RWPE2 (cell line): ENCODE measurements at regions not wholly inside any gene's neighbourhood (a gene's known extent, or its start where the extent isn't known, plus 50 kb on each side); places are given as distances from the start of the nearest gene placed in this dataset.

Source experiments
- ATAC-seq: fragments of 200-7000 bp; cut with Tn5 transposase; 3 replicates; pipeline ENCODE4 v1.9.1; 2021; ENCODE audit warnings: low read depth
- DNase-seq: peaks from one replicate; pipeline ENCODE4 v3.0.0-alpha.2; 2020; ENCODE audit warnings: low spot score
- H3K27ac ChIP-seq: fragments of 450-650 bp; 2 replicates; pipeline ENCODE4 v1.5.1; 2017; ENCODE audit warnings: mild to moderate bottlenecking; ENCODE audit not compliant: poor library complexity, severe bottlenecking
- H3K27me3 ChIP-seq: fragments of 250-450 bp; sonication (Bioruptor Pico); 2 replicates; pipeline ENCODE4 v1.5.1; 2021; ENCODE audit warnings: mild to moderate bottlenecking, moderate library complexity; ENCODE audit not compliant: insufficient read depth, poor library complexity, severe bottlenecking
- H3K36me3 ChIP-seq: fragments of 250-450 bp; sonication (Bioruptor Pico); 2 replicates; pipeline ENCODE4 v1.5.1; 2020; ENCODE audit warnings: low read depth, mild to moderate bottlenecking, moderate library complexity
- H3K4me1 ChIP-seq: fragments of 250-450 bp; sonication (Bioruptor Pico); 2 replicates; pipeline ENCODE4 v1.5.1; 2021; ENCODE audit warnings: mild to moderate bottlenecking, moderate library complexity; ENCODE audit not compliant: insufficient read depth, poor library complexity, severe bottlenecking
- H3K4me3 ChIP-seq: fragments of 250-450 bp; sonication (Bioruptor Pico); 2 replicates; pipeline ENCODE4 v1.5.1; 2021; ENCODE audit warnings: mild to moderate bottlenecking, moderate library complexity; ENCODE audit not compliant: severe bottlenecking
- H3K9me3 ChIP-seq: fragments of 250-450 bp; sonication (Bioruptor Pico); 2 replicates; pipeline ENCODE4 v1.5.1; 2021; ENCODE audit warnings: mild to moderate bottlenecking, moderate library complexity; ENCODE audit not compliant: severe bottlenecking
- CTCF ChIP-seq: fragments of 450-650 bp; IDR thresholded peaks from one replicate; pipeline ENCODE4 v1.5.1; 2017; ENCODE audit warnings: mild to moderate bottlenecking, moderate library complexity; ENCODE audit not compliant: poor library complexity, severe bottlenecking

DNA sequence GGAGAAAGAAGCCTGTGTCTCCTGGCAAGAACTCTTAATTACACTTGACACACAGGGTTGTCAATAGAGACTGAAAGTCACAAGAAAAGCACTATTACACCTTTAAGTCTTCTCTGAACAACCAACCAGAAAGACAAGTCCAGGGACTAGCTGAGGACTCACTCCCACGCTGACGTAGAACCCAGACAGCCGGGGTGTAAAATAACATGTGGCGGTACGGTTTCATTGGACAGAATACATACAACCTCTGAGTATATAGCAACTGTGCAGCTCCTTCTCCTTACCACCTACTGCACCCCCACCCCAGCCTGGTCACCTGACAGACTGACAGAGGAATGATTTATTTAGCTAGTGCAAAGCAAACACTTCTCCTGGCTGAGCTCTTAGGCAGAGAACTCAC is 103.4 kb upstream of the RASEF start:
- ATAC-seq (peak; percentile 70), DNase-seq (no peak)
- Histone ChIP-seq H3K36me3 (no peaks in the 10 kb centered on the region), H3K27me3 (no peaks in the 10 kb centered on the region), H3K9me3 (no peaks in the 10 kb centered on the region), H3K4me3 (no peak overlapping the region), H3K27ac (peak overlapping the region; percentile 61), H3K4me1 (peaks cover 11% of the 10 kb centered on the region)
- no peak for TF ChIP-seq CTCF

DNA sequence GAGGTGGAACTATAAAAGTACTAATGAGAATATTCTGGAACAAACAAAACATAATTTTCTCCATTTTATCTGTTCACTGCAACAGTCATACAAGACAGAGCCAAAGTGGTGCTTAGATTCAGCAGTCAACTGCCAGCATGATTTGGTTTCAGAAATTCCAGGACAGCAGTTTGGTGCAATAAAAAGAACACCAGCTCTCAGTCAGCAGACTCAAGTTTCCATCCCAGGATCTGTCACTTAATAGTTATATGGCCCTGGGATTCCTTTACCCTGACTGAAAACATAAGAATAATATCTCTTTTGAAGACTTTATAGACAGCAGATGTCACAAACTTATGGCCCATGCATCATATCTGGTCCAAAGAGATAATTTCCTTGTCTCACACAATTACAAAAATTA is 92.8 kb upstream of the RASEF start:
- no peaks in the 10 kb centered on the region for H3K9me3 ChIP-seq
- H3K4me3 ChIP-seq, result no peak overlapping the region
- TF ChIP-seq CTCF, result no peak
- peaks cover 15% of the 10 kb centered on the region for H3K4me1 ChIP-seq
- DNase-seq (no peak), ATAC-seq (no peak)
- H3K36me3 ChIP-seq, result no peaks in the 10 kb centered on the region
- H3K27ac ChIP-seq, result no peak overlapping the region
- no peaks in the 10 kb centered on the region for H3K27me3 ChIP-seq

- H3K4me1 ChIP-seq, result peaks cover 15% of the 10 kb centered on the region
- no peaks in the 10 kb centered on the region for H3K9me3 ChIP-seq
- TF ChIP-seq CTCF, result no peak
- H3K4me3 ChIP-seq, result no peak overlapping the region
- no peaks in the 10 kb centered on the region for H3K36me3 ChIP-seq
- H3K27me3 ChIP-seq, result no peaks in the 10 kb centered on the region
- peak; percentile 57; the same call in 1 of the 3 replicates for ATAC-seq
- no peak for DNase-seq
- H3K27ac ChIP-seq, result peak overlapping the region; percentile 26
Observed at GRCh38 chr9:83154821-83155220, 91.9 kb upstream of the RASEF start.

- ATAC-seq (peak; percentile 98), DNase-seq (no peak)
- Histone ChIP-seq H3K36me3 (no peaks in the 10 kb centered on the region), H3K9me3 (no peaks in the 10 kb centered on the region), H3K27ac (peak overlapping the region; percentile 26), H3K4me1 (peaks cover 15% of the 10 kb centered on the region), H3K27me3 (no peaks in the 10 kb centered on the region), H3K4me3 (no peak overlapping the region)
- no peak for TF ChIP-seq CTCF
Observed at GRCh38 chr9:83154087-83154736, 91.3 kb upstream of the RASEF start.

- H3K4me3 ChIP-seq, result no peak overlapping the region
- no peak for TF ChIP-seq CTCF
- peaks cover 15% of the 10 kb centered on the region for H3K4me1 ChIP-seq
- no peaks in the 10 kb centered on the region for H3K27me3 ChIP-seq
- no peaks in the 10 kb centered on the region for H3K36me3 ChIP-seq
- H3K9me3 ChIP-seq, result no peaks in the 10 kb centered on the region
- ATAC-seq (no peak), DNase-seq (no peak)
- no peak overlapping the region for H3K27ac ChIP-seq
Observed at GRCh38 chr9:83153030-83153429, 90.1 kb upstream of the RASEF start.
